ENCODE measurements at regions not wholly inside any gene's neighbourhood (a gene's known extent, or its start where the extent isn't known, plus 50 kb on each side); places are given as distances from the start of the nearest gene placed in this dataset.
"Not testable (repeated sequence)": the region's sequence is repeated elsewhere in the genome, so short reads cannot be mapped to it uniquely, and the experiment has no call there.

DNA sequence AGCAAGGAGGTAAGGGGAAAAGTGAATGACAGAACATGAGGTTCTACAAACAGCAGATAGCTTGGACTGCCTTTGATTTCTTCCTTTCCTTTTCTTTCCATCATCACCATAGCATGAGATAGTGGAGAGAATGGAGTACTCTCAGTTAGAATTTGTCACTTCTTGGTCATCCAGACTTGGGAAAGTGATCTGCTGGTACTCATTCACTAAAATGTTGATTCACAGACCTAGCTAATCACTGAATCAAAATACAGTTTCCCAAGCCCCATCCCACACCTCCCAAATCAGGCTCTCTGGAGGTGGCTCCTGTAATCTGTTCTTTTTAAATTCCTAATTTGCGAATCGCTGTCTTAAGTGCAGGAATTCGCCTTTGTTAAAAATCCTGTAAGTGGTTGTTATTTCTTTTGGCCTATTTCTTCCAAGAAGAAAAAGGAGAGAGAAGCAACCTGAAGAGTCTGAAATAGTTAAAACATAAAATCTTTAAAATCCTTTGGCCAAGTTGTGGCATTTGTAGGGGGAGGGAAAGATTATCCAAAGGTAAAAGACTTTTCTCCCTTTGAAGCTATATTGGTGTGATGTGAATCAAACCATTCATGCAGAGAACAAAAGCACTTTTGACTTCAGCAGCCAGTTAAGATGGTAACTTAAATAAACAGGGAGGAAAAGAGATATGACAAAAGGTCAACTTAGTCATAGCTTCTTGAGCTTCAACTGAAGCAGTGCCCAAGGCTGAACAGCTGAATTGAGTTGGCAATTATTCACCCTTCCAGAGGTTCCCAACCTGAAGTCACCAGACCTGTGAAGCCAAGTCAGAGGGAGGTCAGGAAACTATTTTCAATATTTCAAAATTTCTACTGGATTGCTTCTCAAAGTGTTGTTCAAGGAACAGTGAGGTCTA lies 255.1 kb upstream of the KRR1 start:
- DNase-seq (ENCODE audit: low read depth in 3 of 3, low spot score in 2 of 3) = no peak

DNA sequence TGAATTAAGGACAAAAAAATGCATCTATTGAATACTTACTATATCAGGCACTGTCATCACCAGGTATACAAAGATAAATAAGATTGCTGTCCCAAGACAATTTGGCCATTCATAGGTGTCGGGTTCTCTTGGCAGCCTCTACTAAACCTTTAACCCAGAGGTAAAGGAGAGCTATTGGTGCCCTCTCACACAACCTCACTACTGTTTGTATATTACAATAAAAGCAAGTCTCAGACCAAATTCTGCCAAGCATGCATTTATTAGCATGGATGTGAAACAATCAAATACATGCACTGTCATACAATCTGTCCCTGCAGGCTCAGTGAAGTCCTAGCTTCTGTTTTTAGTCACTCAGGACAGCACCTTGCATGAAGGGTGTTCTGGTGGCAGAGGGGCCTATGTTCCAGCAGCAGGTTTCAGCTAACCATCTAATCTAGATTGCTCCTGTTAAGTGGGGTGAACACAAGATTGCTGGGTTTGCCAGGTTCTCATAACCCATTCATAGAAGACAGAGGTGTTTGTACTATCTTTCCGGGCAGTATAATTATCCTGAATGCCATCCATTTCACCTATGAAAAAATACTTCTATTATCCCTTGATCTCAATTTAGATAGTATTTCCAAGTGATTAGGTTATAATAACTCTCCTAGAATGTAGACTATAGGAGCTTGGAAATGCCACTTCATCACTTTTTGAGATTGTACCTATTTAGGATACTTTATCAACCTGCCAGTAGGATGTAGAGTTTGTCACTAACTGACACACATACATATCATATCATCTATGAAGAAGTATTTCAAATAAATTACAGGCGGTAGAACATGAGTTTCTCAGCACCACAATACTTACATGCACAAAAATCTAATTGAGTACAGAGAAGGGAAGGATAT lies 254.0 kb upstream of the KRR1 start:
- no peak for DNase-seq (ENCODE audit: low read depth in 3 of 3, low spot score in 2 of 3)

DNA sequence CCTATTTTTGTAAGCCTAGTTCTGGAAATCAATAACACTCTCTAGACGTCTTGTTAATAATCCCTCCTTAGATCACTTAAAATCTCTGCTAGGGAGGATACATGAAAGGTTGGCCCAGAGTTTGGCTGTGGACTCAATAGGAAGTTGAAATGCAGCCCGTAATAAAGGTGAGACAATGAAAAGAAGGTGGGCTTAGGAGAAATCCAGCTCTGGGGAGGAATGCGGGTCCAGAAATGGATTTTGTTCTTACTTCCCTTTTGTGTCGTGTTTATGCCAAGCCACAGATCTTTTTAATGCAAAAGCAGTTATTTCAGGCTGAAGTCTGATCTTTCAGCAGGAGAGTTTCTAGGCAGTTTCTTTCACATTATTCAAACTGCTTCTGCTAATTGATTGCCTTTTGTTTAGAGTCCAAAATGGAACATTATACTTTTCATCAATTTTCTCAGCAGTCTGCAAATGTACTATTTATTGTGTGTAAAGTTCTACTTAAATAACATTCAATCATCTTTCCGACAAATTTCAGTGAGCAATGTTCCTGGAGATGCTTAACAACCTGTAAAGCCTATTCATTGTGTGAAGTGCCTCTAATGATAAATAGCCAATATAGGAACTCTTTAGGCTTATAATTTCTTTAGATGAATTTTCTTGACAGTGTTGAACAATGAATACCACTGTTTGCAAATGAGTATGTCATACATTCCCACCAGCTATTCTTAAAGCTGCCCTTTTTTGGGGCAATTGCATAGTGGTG lies 252.9 kb upstream of the KRR1 start:
- DNase-seq (ENCODE audit: low read depth in 3 of 3, low spot score in 2 of 3) = no peak

DNA sequence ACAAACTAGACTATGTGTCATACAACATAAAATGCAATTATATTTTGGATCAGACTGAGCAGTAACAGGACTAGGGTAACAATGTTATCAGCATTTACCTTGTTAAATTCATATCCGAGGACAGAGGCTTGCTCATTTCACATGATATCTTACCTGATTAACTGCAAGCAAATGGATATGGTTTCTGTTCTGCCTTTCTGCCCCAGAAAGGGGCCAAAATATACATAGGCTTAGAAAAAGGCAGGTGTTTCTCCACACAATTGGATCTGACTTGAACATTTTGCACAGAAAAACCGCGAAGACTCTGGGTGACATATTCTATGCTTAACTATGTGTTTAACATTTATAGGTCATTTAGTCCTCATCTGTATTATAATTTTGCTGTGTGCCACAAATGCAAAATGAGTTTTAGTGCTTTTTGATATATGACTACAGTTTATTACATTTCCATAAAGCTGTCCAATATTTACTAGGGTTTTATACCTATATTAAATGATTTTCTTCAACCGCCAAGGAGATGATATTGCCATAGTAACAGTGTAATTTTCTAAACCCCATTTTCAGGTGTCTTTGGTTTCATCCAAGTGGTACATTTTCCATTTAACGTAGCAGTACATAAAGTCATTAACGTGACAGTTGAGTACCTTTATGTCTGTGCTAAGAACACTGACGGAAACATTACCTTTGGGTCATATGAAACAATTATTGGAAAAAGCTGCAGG lies 249.3 kb upstream of the KRR1 start:
- DNase-seq (ENCODE audit: low read depth in 3 of 3, low spot score in 2 of 3) = no peak

DNA sequence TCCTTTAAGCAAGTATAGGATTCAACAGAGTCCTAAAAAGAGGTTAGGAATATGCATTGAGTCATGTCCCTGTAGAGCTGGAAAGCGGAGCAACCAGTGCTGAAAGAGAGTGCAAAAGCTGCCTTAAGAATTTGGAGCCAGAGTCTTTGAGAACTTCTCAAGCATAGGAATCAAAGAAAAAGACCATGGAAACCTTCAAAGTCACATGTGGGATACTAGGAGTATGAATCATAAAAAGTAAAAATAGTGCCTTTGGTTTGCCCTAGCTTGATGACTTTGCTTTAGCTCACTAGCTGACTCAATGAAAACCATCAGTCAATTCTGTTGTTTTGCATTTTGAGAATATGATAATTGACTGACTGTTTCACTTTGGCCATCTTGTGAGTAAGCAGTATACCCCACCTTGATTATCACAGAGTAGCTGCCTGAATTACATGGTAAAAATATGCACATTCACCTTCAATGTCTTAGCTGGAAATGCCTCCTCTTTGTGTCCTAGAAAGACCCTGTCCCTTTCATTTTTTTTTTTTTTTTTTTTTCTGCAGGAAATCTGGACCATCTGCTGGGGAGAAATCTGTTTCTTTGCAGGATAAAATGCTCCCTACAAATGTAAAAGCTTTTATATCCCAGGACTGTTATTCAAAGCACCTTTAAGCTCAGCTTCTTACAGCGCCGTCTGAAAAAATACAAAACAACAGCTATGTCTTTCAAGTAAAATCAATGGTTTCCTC lies 248.6 kb upstream of the KRR1 start:
- no peak for DNase-seq (ENCODE audit: low read depth in 3 of 3, low spot score in 2 of 3)

DNA sequence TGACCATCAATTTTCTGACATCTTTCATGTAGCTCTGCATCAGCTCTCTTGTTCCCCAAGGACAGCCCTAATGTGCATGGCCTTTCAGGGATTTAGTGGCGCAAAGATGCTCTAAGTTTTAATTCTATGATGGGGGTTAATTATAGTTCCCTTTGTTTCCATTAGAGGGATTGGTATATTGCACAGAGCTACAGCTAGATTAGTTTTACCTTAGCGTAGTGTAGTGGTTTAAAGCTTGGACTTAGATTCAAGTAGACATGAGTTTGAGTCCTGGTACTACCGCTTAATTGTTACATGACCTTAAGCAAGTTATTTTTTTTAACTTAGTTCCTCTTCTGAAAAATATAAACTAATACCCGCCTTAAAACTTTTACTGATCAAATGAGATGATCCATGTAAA lies 247.8 kb upstream of the KRR1 start:
- no peak for DNase-seq (ENCODE audit: low read depth in 3 of 3, low spot score in 2 of 3)

DNA sequence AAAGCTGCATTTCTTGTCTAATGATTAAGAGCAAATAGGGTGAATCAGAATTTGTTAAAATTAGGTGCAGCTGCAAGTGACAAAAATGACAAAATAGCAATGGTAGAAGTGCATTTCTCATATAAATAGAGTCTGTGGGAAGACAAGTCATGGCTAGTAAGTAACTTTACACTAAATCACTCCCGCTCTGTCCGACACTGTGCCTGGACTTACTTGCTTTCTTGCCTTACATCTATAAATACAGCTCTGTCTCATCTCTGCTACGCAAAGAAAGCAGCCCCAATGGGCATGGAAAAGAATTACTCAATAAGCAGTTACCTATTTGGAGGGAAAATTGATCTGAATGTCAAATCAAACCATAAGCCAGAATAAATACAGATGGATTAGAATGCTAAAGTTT lies 245.4 kb upstream of the KRR1 start:
- no peak for DNase-seq (ENCODE audit: low read depth in 3 of 3, low spot score in 2 of 3)

DNA sequence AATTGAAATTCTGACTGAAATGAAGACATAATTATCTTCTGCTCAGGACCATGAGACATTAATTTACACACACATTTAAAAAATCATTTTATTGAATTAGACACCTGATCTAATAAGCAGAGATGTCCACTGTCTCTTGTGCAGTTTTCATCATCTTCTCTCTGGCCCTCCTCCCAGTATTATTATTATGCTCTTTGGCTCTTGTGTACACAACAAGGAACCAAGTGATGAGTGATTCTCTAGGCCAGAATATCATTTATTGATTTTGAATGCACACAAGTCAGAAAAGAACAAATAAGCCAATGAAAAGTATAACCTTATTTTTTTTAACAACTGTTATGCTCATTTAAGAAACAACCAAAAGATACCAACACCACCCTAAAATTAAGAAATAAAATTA lies 244.7 kb upstream of the KRR1 start:
- no peak for DNase-seq (ENCODE audit: low read depth in 3 of 3, low spot score in 2 of 3)

DNA sequence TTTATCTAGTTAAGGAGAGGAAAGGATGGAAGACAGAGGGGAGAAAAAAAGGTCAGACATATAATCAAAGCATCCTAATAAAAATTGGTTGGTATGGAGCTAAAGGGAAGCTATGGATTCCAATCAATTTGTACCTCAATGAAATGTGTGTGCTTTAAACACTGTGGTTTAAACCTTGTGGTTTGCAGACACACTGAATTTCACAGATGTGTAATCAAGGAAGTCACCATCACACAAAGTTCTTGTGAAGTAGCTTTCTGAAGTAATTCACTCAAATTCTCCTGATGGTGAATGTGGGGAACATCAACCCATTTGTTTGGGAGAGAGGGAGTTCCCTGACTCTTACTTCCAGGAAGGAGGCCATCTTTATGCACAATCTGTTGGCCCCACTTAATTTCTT lies 243.3 kb upstream of the KRR1 start:
- DNase-seq (ENCODE audit: low read depth in 3 of 3, low spot score in 2 of 3) = no peak

DNA sequence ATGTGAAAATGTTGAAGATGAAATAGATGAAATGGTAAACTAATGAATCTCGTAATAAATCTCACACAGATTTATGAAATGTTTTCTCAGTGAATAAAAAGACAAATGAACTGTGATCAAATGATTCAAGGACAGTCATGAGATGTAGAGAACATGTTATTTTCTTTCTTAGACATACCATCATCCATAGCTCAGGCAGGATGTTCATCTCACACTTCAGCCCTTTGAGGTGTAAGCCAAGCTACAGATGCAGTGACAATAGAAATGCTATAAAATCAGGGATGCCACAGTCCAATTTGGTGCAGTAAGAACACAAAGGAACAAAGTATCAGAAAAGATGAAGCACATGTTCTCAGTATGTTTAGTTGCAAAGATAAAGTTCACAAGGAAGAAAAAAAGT lies 242.7 kb upstream of the KRR1 start:
- DNase-seq (ENCODE audit: low read depth in 3 of 3, low spot score in 2 of 3) = no peak

DNA sequence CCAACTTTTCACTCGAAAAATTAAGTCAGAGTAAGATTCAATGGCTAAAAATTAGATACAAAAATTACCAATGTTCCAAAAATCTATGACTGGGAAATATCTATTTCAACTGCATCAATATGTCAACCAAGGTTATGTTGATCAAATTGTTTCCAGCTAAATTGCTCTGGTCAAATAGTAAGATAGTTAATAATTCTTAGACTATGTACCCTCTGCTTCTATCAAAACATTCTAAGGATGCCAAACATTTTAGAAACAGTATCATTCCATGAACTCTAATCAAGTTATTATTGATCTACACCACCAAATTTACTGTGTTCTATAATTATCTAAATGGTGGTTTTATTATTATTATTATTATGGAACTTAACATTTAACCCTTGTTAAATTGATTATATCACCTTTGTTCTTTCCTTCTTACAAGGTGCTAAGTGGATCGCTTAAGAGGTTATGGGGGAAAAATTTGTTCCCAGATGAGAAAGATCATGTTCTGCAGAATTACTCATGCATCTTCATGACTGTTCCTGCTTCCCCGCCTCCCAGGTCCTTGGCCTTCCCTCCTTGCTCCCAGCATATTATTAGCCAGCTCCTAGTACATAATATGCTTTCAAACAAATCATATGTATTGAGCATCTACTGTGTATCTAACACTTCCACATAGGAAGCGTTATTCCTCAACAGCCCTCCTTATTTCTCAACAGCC lies 240.5 kb upstream of the KRR1 start:
- no peak for DNase-seq (ENCODE audit: low read depth in 3 of 3, low spot score in 2 of 3)

DNA sequence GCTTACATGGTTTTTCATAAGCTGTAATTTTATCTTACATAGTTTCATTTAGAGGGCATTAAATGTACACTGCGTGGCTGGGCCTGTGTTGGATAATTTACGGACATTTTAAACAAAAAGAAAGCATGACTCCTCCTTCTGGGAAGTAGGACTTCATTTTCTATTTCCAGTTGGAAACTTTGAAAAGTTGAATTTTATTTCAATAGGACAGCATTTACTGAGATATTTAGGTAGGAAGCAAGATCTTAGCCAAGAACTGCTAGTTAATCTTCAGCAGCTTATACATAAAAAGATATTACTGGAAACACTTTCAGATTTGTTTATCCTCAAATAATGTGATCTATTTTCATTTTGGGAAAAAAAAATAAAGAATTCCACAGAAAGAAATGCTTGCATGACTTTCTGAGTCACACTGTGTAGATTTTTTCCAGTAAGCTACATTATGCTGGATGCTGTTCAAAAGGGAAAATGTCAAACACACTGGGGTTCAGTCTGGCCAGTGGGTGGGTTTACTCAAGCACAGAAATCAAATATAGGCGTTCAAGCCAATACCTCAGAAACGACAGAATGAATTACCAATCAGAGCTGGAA lies 239.4 kb upstream of the KRR1 start:
- no peak for DNase-seq (ENCODE audit: low read depth in 3 of 3, low spot score in 2 of 3)

DNA sequence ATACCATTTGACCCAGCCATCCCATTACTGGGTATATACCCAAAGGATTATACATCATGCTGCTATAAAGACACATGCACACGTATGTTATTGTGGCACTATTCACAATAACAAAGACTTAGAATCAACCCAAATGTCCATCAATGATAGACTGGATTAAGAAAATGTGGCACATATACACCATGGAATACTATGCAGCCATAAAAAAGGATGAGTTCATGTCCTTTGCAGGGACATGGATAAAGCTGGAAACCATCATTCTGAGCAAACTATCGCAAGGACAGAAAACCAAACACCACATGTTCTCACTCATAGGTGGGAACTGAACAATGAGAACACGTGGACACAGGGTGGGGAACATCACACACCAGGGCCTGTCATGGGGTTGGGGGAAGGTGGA lies 237.6 kb upstream of the KRR1 start:
- DNase-seq (ENCODE audit: low read depth in 3 of 3, low spot score in 2 of 3) = not testable (repeated sequence)

DNA sequence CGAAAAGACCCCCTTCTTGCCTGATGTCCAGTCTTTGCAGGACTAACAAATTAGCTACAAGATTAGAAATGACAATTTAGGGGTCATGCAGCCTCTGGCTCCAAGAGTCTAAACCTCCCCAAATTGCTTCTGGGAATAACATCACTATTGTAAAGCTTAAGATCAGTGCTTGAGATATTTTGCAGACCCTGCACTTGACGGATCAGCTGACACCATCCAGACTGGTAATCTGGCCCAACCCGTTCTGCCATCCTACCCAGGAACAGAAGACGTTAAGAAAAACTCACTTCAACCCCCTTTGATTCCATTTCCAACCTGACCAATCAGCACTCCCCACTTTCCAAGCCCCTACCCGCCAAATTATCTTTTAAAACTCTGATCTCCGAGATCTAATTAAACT lies 236.7 kb upstream of the KRR1 start:
- no peak for DNase-seq (ENCODE audit: low read depth in 3 of 3, low spot score in 2 of 3)

DNA sequence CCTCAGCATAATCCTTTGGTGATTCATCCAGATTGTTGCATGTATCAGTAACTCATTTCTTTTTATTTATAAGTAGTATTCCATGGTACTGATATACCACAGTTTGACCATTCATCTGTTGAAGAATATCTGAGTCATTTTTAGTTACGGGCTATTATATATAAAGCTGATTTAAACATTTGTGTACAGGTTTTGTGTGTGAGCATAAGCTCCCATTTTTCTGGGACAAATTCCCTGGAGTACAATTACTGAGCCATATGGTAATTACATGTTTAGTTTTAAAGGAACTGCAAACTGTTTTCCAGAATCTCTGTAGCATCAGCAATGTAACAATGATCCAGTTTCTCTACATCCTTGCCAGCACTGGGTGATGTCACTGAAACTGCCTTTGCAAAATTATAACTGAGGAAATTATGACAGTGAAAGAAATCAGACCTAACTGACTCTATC lies 236.2 kb upstream of the KRR1 start:
- DNase-seq (ENCODE audit: low read depth in 3 of 3, low spot score in 2 of 3) = no peak

DNA sequence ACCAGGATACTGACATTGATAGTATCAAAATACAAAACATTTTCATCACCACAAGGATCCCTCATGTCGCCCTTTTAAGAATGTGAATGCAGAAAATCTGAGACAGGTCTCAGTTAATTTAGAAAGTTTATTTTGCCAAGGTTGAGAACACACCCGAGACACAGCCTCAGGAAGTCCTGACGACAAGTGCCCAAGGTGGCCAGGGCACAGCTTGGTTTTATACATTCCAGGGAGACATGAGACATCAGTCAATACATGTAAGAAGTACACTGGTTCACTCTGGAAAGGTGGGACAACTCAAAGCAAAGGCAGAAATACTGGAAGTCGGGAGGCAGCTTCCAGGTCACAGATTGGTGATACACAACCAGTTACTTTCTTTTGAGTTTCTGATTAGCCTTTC lies 235.2 kb upstream of the KRR1 start:
- no peak for DNase-seq (ENCODE audit: low read depth in 3 of 3, low spot score in 2 of 3)

DNA sequence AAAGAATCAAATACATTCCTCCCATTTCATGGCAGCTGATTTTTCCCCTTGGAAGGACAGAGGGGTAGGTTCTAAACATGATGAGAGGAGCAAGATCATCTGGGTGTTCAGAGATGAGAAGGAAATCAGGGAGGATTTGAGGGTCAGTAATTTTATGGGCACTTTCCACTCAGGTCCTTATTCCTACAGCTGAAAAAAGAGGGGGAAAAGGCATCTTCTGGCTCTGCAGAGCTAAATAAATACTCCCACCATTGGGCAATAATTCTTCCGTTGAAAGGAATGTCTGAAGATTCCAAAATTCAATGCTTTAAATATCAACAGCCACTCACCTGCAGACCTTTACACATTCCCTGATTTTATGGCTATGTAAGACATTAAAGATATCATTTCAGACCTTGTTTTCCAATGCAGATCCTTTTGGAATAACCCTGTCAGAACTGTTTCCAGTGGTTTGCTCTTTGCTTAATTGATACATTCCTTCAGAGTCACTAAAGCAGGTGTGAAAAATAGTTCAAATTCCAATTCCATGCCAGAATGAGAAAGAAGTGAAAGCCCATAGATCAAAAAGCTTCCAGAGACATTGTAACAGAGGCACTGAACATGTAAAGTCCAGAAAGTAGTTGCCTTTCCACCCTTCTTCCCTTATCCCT lies 233.3 kb upstream of the KRR1 start:
- DNase-seq (ENCODE audit: low read depth in 3 of 3, low spot score in 2 of 3) = no peak

DNA sequence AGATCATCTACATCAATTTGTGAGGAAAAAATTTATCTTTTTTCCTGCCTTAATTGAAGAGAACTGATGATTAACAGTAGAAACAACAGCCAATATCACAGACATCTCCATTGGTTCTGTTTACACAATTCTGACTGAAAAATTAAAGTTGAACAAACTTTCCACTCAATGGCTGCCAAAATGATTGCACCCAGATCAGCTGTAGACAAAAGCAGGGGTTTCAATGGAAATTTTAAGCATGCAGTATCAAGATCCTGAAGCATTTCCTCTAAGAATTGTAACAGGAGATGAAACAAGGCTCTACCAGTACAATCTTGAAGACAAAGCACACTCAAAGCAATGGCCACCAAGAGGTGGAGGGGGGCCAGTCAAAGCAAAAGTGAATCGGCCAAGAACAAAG lies 231.6 kb upstream of the KRR1 start:
- DNase-seq (ENCODE audit: low read depth in 3 of 3, low spot score in 2 of 3) = no peak

Measured in right renal cortex interstitium (tissue), 3 donors.